Body of pancreas (tissue), 4 donors: ENCODE measurements at regions not wholly inside any gene's neighbourhood (a gene's known extent, or its start where the extent isn't known, plus 50 kb on each side); places are given as distances from the start of the nearest gene placed in this dataset.

Source experiments
- ATAC-seq: fragments of 150-250 bp; one replicate; pipeline ENCODE4 v1.9.1; 2016
- DNase-seq, 4 donors: peaks; one replicate each; pipeline ENCODE4 v3.0.0-alpha.2; 2019
- H3K27ac ChIP-seq, 4 donors: fragments of 200-600 bp; sonication (generic); 1 replicate in 3 of 4; 2 replicates in 1 of 4; pipeline versions ENCODE4 v1.5.1 to v1.6.1; 2016 to 2019; ENCODE audit warnings: mild to moderate bottlenecking in 1 of 4, mixed read lengths in 1 of 4, moderate library complexity in 1 of 4
- H3K27me3 ChIP-seq, 2 donors: fragments of 200-600 bp; sonication (generic); one replicate each; pipeline ENCODE4 v1.6.0; 2016; ENCODE audit warnings: mild to moderate bottlenecking in 1 of 2
- H3K36me3 ChIP-seq, 2 donors: fragments of 200-600 bp; sonication (generic); replicated peaks in 1 of 2; 2 replicates each; pipeline ENCODE4 v1.5.1; 2016; ENCODE audit warnings: low read depth in 2 of 2; ENCODE audit not compliant: insufficient read depth in 1 of 2
- H3K4me1 ChIP-seq: fragments of 200-600 bp; sonication (generic); one replicate; pipeline ENCODE4 v1.6.0; 2016
- H3K4me3 ChIP-seq, 2 donors: fragments of 200-600 bp; sonication (generic); 1 replicate in 1 of 2; 2 replicates in 1 of 2; pipeline ENCODE4 v1.5.1; 2016 to 2019
- H3K9me3 ChIP-seq, 3 donors: fragments of 200-600 bp; sonication (generic); 1 replicate in 2 of 3; 2 replicates in 1 of 3; pipeline ENCODE4 v1.5.1; 2016
- CTCF ChIP-seq, 7 experiments: fragments of 450-650 bp in 4 of 7; fragments of 200-600 bp in 3 of 7; sonication (generic) in 3 of 7; IDR thresholded peaks; one replicate each; pipeline ENCODE4 v1.5.1; 2016 to 2019; ENCODE audit warnings: antibody characterized with exemption in 7 of 7
- POLR2A ChIP-seq, 3 donors: fragments of 450-650 bp; IDR thresholded peaks; one replicate each; pipeline ENCODE4 v1.6.1; 2016; ENCODE audit warnings: antibody characterized with exemption in 3 of 3, mild to moderate bottlenecking in 2 of 3
- WGBS, 2 donors: methylation state at CpG; one replicate each; pipeline ENCODE4 v1.1.5; 2017; 5-methylcytosine and 5-hydroxymethylcytosine counted together
- intact Hi-C: fragments of 100-400 bp; cut with DNase I; formaldehyde crosslinking; loops from one replicate; pipeline ENCODE4 v1.15.1; 2023

- Histone ChIP-seq H3K4me1 (no peaks in the 10 kb centered on the region), H3K36me3 (no peaks in the 10 kb centered on the region), H3K27me3 (no peaks in the 10 kb centered on the region), H3K4me3 (no peak overlapping the region), H3K27ac (no peak overlapping the region), H3K9me3 (no peaks in the 10 kb centered on the region)
- no peak for DNase-seq
- no peak for ATAC-seq
- 80 to 82% methylated on average over 5 of the region's 5 CpGs for WGBS, 2 donors
- no peak for TF ChIP-seq CTCF (IDR thresholded peaks at IDR 0.05)
- TF ChIP-seq POLR2A (IDR thresholded peaks at IDR 0.05), result no peak
- intact Hi-C loops, result no loop called here
Observed at GRCh38 chr10:59027975-59028655, 148.3 kb upstream of the PHYHIPL start.

DNA sequence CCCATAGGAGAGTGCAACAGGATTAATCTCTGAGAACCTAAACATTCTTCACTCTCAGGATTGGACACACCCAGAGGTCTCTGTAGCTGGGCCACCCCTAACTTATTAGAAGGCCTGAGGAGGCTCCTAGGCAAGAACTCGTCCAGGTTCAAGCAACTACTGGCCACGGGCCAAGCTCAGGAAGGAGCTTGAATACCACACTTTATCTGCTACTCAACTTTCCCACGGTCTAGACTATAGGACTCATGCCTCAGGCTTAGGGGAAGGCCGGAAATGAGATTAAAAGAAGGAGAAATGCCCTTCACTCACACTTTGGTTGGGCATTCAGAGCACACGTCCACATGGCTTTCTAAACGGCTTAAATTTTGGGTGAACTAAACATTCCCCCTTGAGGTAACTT, 142.8 kb upstream of the PHYHIPL start:
- Histone ChIP-seq H3K9me3 (no peaks in the 10 kb centered on the region), H3K27ac (no peak overlapping the region), H3K4me1 (peaks cover 26% of the 10 kb centered on the region), H3K4me3 (no peak overlapping the region), H3K27me3 (no peaks in the 10 kb centered on the region), H3K36me3 (no peaks in the 10 kb centered on the region)
- WGBS, 2 donors, result 30 to 36% methylated on average over 6 of the region's 6 CpGs
- peak; percentile 16 to 55 (median 32) for DNase-seq
- intact Hi-C loops, result no loop called here
- ATAC-seq, result no peak
- TF ChIP-seq POLR2A (IDR thresholded peaks at IDR 0.05) (no peak), CTCF (IDR thresholded peaks at IDR 0.05) (no peak)

GRCh38 chr10:59036311-59037017, 140.0 kb upstream of the PHYHIPL start:
- TF ChIP-seq CTCF (IDR thresholded peaks at IDR 0.05) (no peak), POLR2A (IDR thresholded peaks at IDR 0.05) (no peak)
- Histone ChIP-seq H3K9me3 (no peaks in the 10 kb centered on the region), H3K36me3 (no peaks in the 10 kb centered on the region), H3K4me1 (peaks cover 26% of the 10 kb centered on the region), H3K4me3 (no peak overlapping the region), H3K27ac (peak overlapping the region; percentile 32 to 64 (median 48)), H3K27me3 (no peaks in the 10 kb centered on the region)
- 38 to 40% methylated on average over 3 of the region's 3 CpGs for WGBS, 2 donors
- intact Hi-C loops, result no loop called here
- ATAC-seq (peak; percentile 74), DNase-seq (no peak)

DNA sequence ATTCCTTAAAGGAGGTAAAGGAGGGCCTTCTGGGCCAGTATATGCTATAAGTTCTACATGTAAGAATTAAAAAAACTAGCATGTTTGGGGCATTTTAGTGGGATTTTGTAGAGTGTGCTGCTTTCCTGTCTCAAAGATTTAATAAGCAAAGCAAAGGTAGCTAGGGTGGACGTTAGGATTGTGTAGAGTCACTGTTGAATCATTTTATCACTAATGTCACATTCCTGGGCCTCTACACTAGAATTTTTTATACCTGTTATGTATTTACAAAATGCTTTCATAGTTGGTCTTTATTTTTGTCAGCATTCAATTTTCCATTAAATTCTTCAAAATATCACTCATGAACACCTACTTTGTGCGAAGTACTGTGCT, 139.4 kb upstream of the PHYHIPL start:
- intact Hi-C loops, result no loop called here
- DNase-seq, result no peak
- TF ChIP-seq CTCF (IDR thresholded peaks at IDR 0.05), result no peak
- no peak for TF ChIP-seq POLR2A (IDR thresholded peaks at IDR 0.05)
- H3K4me3 ChIP-seq, result no peak overlapping the region
- H3K27ac ChIP-seq, result peak overlapping the region; percentile 32 to 64 (median 48)
- peaks cover 26% of the 10 kb centered on the region for H3K4me1 ChIP-seq
- H3K27me3 ChIP-seq, result no peaks in the 10 kb centered on the region
- H3K9me3 ChIP-seq, result no peaks in the 10 kb centered on the region
- ATAC-seq, result peak; percentile 33
- H3K36me3 ChIP-seq, result no peaks in the 10 kb centered on the region
- 53% methylated on average over 2 of the region's 2 CpGs for WGBS, 2 donors
